ENCODE measurements at regions not wholly inside any gene's neighbourhood (a gene's known extent, or its start where the extent isn't known, plus 50 kb on each side); places are given as distances from the start of the nearest gene placed in this dataset.
A peak's percentile ranks its signal among the peaks of the same experiment; 100 is the strongest.

- in situ Hi-C loops (cut with MboI; ENCODE audit: low pct_unique_long_range_greater_than_20kb, low sequenced_read_pairs, unreplicated experiment) = no loop called here
- TF ChIP-seq, protein P1, sequence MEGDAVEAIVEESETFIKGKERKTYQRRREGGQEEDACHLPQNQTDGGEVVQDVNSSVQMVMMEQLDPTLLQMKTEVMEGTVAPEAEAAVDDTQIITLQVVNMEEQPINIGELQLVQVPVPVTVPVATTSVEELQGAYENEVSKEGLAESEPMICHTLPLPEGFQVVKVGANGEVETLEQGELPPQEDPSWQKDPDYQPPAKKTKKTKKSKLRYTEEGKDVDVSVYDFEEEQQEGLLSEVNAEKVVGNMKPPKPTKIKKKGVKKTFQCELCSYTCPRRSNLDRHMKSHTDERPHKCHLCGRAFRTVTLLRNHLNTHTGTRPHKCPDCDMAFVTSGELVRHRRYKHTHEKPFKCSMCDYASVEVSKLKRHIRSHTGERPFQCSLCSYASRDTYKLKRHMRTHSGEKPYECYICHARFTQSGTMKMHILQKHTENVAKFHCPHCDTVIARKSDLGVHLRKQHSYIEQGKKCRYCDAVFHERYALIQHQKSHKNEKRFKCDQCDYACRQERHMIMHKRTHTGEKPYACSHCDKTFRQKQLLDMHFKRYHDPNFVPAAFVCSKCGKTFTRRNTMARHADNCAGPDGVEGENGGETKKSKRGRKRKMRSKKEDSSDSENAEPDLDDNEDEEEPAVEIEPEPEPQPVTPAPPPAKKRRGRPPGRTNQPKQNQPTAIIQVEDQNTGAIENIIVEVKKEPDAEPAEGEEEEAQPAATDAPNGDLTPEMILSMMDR (IDR thresholded peaks at IDR 0.05; ENCODE audit: extremely low read depth, insufficient read depth, missing control alignments) = peak; percentile 19
- DNase-seq (ENCODE audit: low spot score) = no peak
These were observed 176.9 kb downstream of the SLIT2 start for GRCh38 chr4:20428436-20429160.

- TF ChIP-seq, protein P1 (IDR thresholded peaks at IDR 0.05; ENCODE audit: extremely low read depth, insufficient read depth, missing control alignments) = no peak
- in situ Hi-C loops (cut with MboI; ENCODE audit: low pct_unique_long_range_greater_than_20kb, low sequenced_read_pairs, unreplicated experiment) = no loop called here
- DNase-seq (ENCODE audit: low spot score) = no peak
These were observed 178.7 kb downstream of the SLIT2 start for GRCh38 chr4:20430259-20430941.

DNA sequence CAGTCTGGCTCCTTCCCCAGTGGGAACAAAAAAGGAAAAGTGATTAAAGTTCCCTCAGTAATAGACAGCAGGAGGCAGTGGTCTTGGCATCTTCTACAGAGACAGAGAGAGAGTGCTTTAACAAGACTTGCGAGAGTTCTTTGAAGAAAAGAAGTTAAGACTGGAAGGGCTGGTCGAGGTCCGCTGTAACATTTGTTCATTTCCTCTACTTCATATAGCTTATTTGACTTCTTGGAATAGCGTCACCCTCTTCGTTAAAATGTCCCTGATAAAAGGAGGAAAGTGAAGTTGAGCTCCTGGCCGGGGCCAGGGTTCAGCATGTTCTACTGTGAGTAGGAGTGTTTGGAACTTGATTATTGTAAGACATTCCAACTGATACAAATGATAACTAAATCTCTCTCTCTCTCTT, 179.8 kb downstream of the SLIT2 start:
- in situ Hi-C loops (cut with MboI; ENCODE audit: low pct_unique_long_range_greater_than_20kb, low sequenced_read_pairs, unreplicated experiment) = no loop called here

GRCh38 chr4:20432088-20432487, 180.4 kb downstream of the SLIT2 start:
- no peak for DNase-seq (ENCODE audit: low spot score)
- in situ Hi-C loops (cut with MboI; ENCODE audit: low pct_unique_long_range_greater_than_20kb, low sequenced_read_pairs, unreplicated experiment) = no loop called here
- TF ChIP-seq, protein P1 (IDR thresholded peaks at IDR 0.05; ENCODE audit: extremely low read depth, insufficient read depth, missing control alignments) = no peak

More for the DNA sequence above, 179.8 kb downstream of the SLIT2 start:
- DNase-seq (ENCODE audit: low spot score) = no peak
- TF ChIP-seq, protein P1 (IDR thresholded peaks at IDR 0.05; ENCODE audit: extremely low read depth, insufficient read depth, missing control alignments) = no peak

GRCh38 chr4:20433097-20433705, 181.5 kb downstream of the SLIT2 start:
- no peak for DNase-seq (ENCODE audit: low spot score)
- TF ChIP-seq, protein P1 (IDR thresholded peaks at IDR 0.05; ENCODE audit: extremely low read depth, insufficient read depth, missing control alignments) = no peak
- in situ Hi-C loops (cut with MboI; ENCODE audit: low pct_unique_long_range_greater_than_20kb, low sequenced_read_pairs, unreplicated experiment) = no loop called here

DNA sequence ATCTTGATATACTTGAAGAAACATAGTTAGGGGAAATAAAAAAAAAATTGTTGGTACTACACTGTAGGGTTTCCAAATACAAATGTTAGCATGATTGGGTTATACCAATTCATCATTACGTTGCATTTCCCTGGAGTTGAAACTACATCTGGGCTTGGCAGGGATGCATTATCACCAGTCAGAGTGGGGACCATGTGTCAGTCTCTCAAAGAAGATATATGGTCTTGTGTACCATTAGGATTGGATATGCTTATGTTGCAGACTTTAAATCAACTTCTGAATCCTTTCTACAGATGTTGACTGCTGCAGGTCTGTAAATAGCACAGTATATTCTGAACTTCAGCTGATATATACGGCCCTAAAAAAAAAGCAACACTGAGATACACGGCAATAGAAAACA, 188.5 kb downstream of the SLIT2 start:
- TF ChIP-seq, protein P1 (IDR thresholded peaks at IDR 0.05; ENCODE audit: extremely low read depth, insufficient read depth, missing control alignments) = no peak
- in situ Hi-C loops (cut with MboI; ENCODE audit: low pct_unique_long_range_greater_than_20kb, low sequenced_read_pairs, unreplicated experiment) = no loop called here
- no peak for DNase-seq (ENCODE audit: low spot score)

All from GM13977 (cell line).